Right lobe of liver (tissue), 6 donors: ENCODE measurements at regions not wholly inside any gene's neighbourhood (a gene's known extent, or its start where the extent isn't known, plus 50 kb on each side); places are given as distances from the start of the nearest gene placed in this dataset.
"Not testable (repeated sequence)": the region's sequence is repeated elsewhere in the genome, so short reads cannot be mapped to it uniquely, and the experiment has no call there.

Experiments used
- ATAC-seq, 4 donors: fragments of 200-7000 bp; cut with Tn5 transposase; one replicate each; pipeline ENCODE4 v1.9.1; 2020; ENCODE audit warnings: mild to moderate bottlenecking in 4 of 4, moderate library complexity in 4 of 4
- DNase-seq, 3 donors: peaks; one replicate each; pipeline ENCODE4 v3.0.0-alpha.2; 2020
- H3K27ac ChIP-seq, 3 donors: fragments of 200-600 bp; one replicate each; pipeline ENCODE4 v1.8.0; 2022
- H3K27me3 ChIP-seq, 2 donors: fragments of 200-600 bp; one replicate each; pipeline ENCODE4 v1.8.0; 2022
- H3K36me3 ChIP-seq, 4 donors: fragments of 200-600 bp; sonication (generic) in 1 of 4; one replicate each; pipeline versions ENCODE4 v1.5.1 to v1.8.0; 2017 to 2022; ENCODE audit warnings: control low read depth in 1 of 4
- H3K4me1 ChIP-seq, 4 donors: fragments of 200-600 bp; sonication (generic) in 1 of 4; one replicate each; pipeline versions ENCODE4 v1.5.1 to v1.8.0; 2017 to 2022; ENCODE audit warnings: control low read depth in 1 of 4
- H3K4me3 ChIP-seq, 3 donors: fragments of 200-600 bp; one replicate each; pipeline ENCODE4 v1.8.0; 2022
- H3K9me3 ChIP-seq, 4 donors: fragments of 200-600 bp; sonication (generic) in 1 of 4; one replicate each; pipeline versions ENCODE4 v1.5.1 to v1.8.0; 2017 to 2022; ENCODE audit warnings: control low read depth in 1 of 4
- CTCF ChIP-seq, 4 donors: fragments of 200-600 bp in 3 of 4; fragments of 450-650 bp in 1 of 4; IDR thresholded peaks; one replicate each; pipeline versions ENCODE4 v1.5.1 to v1.8.0; 2016 to 2022; ENCODE audit warnings: antibody characterized with exemption in 4 of 4, mild to moderate bottlenecking in 2 of 4
- POLR2A ChIP-seq: fragments of 450-650 bp; IDR thresholded peaks from one replicate; pipeline ENCODE4 v1.6.1; 2017; ENCODE audit warnings: antibody characterized with exemption, mild to moderate bottlenecking
- WGBS: methylation state at CpG from one replicate; pipeline ENCODE4 v1.1.6; 2018; ENCODE audit warnings: low coverage, low lambda C conversion rate; ENCODE audit not compliant: insufficient coverage; ENCODE audit errors: missing lambda C conversion rate; 5-methylcytosine and 5-hydroxymethylcytosine counted together
- intact Hi-C, 2 donors: fragments of 100-400 bp; cut with DNase I; formaldehyde crosslinking; loops; one replicate each; pipeline versions ENCODE4 v1.11.2 to v1.14.1; 2022
- donor health status: DM: no; HTN: yes; CAD: no.
- donor health status: DM: no; HTN: no; CAD: no.
- donor health status: DM: no; HTN: no; CAD: no.
- donor health status: DM: no; HTN: yes; CAD: no.
- donor health status: DM: no; HTN: yes; CAD: no.

- intact Hi-C loops = no loop called here
- WGBS = no CpG with 5 or more reads among the region's 13 CpGs
- H3K4me3 ChIP-seq = no peak overlapping the region
- DNase-seq (no peak), ATAC-seq (no peak)
- no peaks in the 10 kb centered on the region for H3K27me3 ChIP-seq
- no peak overlapping the region for H3K27ac ChIP-seq
- H3K9me3 ChIP-seq = no peaks in the 10 kb centered on the region
- H3K36me3 ChIP-seq = peaks cover 0 to 14% (median 0%) of the 10 kb centered on the region in 4 donors
- H3K4me1 ChIP-seq = peaks cover 0 to 4% (median 0%) of the 10 kb centered on the region in 4 donors
- no peak for TF ChIP-seq POLR2A
- TF ChIP-seq CTCF (IDR thresholded peaks at IDR 0.05) = no peak
Observed at GRCh38 chr16:29302976-29303375, 103.5 kb downstream of the NPIPB11 start.

- H3K9me3 ChIP-seq, ATAC-seq, DNase-seq, H3K4me1 ChIP-seq, H3K27ac ChIP-seq, intact Hi-C loops, H3K4me3 ChIP-seq, H3K27me3 ChIP-seq: not testable (repeated sequence)
- H3K36me3 ChIP-seq = peaks cover 0 to 14% (median 0%) of the 10 kb centered on the region in 4 donors
- 93% methylated on average over 14 of the region's 20 CpGs for WGBS
Observed at GRCh38 chr16:29302433-29302832, 104.1 kb downstream of the NPIPB11 start.

- ATAC-seq, H3K4me1 ChIP-seq, H3K9me3 ChIP-seq, H3K27ac ChIP-seq, H3K27me3 ChIP-seq, H3K4me3 ChIP-seq, intact Hi-C loops: not testable (repeated sequence)
- peaks cover 0 to 14% (median 0%) of the 10 kb centered on the region in 4 donors for H3K36me3 ChIP-seq
- 73% methylated on average over 8 of the region's 15 CpGs for WGBS
- peak in 1 of 3 donors; percentile 26 for DNase-seq
Observed at GRCh38 chr16:29301662-29302285, 104.7 kb downstream of the NPIPB11 start.

GRCh38 chr16:29300541-29301535, 105.7 kb downstream of the NPIPB11 start:
- intact Hi-C loops, H3K4me1 ChIP-seq, DNase-seq, H3K4me3 ChIP-seq, H3K9me3 ChIP-seq, H3K27me3 ChIP-seq, H3K36me3 ChIP-seq: not testable (repeated sequence)
- peak overlapping the region in 2 of 3 donors; percentile 1 to 13 for H3K27ac ChIP-seq
- WGBS = 80% methylated on average over 2 of the region's 29 CpGs
- peak in 1 of 4 donors; percentile 7 for ATAC-seq

GRCh38 chr16:29300030-29300491, 106.5 kb downstream of the NPIPB11 start:
- H3K27me3 ChIP-seq, H3K9me3 ChIP-seq, H3K4me1 ChIP-seq, intact Hi-C loops, H3K36me3 ChIP-seq, H3K4me3 ChIP-seq: not testable (repeated sequence)
- ATAC-seq (peak; percentile 76 to 83 (median 80)), DNase-seq (peak in 2 of 3 donors; percentile 41 to 52)
- 11% methylated on average over 4 of the region's 7 CpGs for WGBS
- peak overlapping the region; percentile 1 to 29 (median 13) for H3K27ac ChIP-seq

GRCh38 chr16:29298997-29299396, 107.5 kb downstream of the NPIPB11 start:
- H3K27me3 ChIP-seq, H3K36me3 ChIP-seq, H3K9me3 ChIP-seq, DNase-seq, H3K27ac ChIP-seq, intact Hi-C loops, ATAC-seq, H3K4me1 ChIP-seq, H3K4me3 ChIP-seq: not testable (repeated sequence)
- 96% methylated on average over 10 of the region's 10 CpGs for WGBS

- H3K27me3 ChIP-seq, H3K27ac ChIP-seq, ATAC-seq, intact Hi-C loops, DNase-seq, H3K4me3 ChIP-seq, H3K4me1 ChIP-seq, H3K9me3 ChIP-seq, H3K36me3 ChIP-seq: not testable (repeated sequence)
- 90% methylated on average over 9 of the region's 12 CpGs for WGBS
Observed at GRCh38 chr16:29298307-29298706, 108.2 kb downstream of the NPIPB11 start.

GRCh38 chr16:29297809-29298177, 108.7 kb downstream of the NPIPB11 start:
- H3K27me3 ChIP-seq, H3K4me3 ChIP-seq, H3K9me3 ChIP-seq, H3K27ac ChIP-seq, intact Hi-C loops, ATAC-seq, DNase-seq, H3K4me1 ChIP-seq, H3K36me3 ChIP-seq: not testable (repeated sequence)
- 81% methylated on average over 2 of the region's 2 CpGs for WGBS

GRCh38 chr16:29297144-29297808, 109.2 kb downstream of the NPIPB11 start:
- ATAC-seq, H3K4me1 ChIP-seq, H3K36me3 ChIP-seq, intact Hi-C loops, H3K9me3 ChIP-seq, DNase-seq, H3K4me3 ChIP-seq, H3K27ac ChIP-seq, H3K27me3 ChIP-seq: not testable (repeated sequence)
- WGBS = 68% methylated on average over 7 of the region's 17 CpGs

GRCh38 chr16:29296176-29296575, 110.3 kb downstream of the NPIPB11 start:
- ATAC-seq, H3K27ac ChIP-seq: not testable (repeated sequence)
- WGBS = no CpG with 5 or more reads among the region's 11 CpGs

More at GRCh38 chr16:29296176-29296575, 110.3 kb downstream of the NPIPB11 start:
- H3K36me3 ChIP-seq, intact Hi-C loops, H3K9me3 ChIP-seq, H3K4me1 ChIP-seq, H3K27me3 ChIP-seq, DNase-seq, H3K4me3 ChIP-seq: not testable (repeated sequence)
